Kidney (tissue), 13 donors: ENCODE measurements at regions not wholly inside any gene's neighbourhood (a gene's known extent, or its start where the extent isn't known, plus 50 kb on each side); places are given as distances from the start of the nearest gene placed in this dataset.

Experiments used
- DNase-seq, 5 donors: peaks; one replicate each; pipeline ENCODE4 v3.0.0-alpha.2; 2013 to 2020
- FAIRE-seq: peaks from 2 replicates; lab custom pipeline; 2012; peaks lifted over from hg19 to GRCh38; lab: Jason Lieb, UNC
- H3K27ac ChIP-seq, 2 donors: one replicate each; pipeline ENCODE4 v1.7.0; 2013; ENCODE audit warnings: low read depth in 2 of 2, low read length in 2 of 2, inconsistent platforms in 1 of 2
- H3K27me3 ChIP-seq: one replicate; pipeline ENCODE4 v1.7.1; 2013; ENCODE audit warnings: low read length, inconsistent platforms; ENCODE audit not compliant: control insufficient read depth, insufficient read depth
- H3K36me3 ChIP-seq, 3 donors: one replicate each; pipeline versions ENCODE4 v1.7.0 to v1.7.1; 2013; ENCODE audit warnings: low read length in 3 of 3, control low read depth in 1 of 3, inconsistent platforms in 1 of 3; ENCODE audit not compliant: insufficient read depth in 3 of 3, control insufficient read depth in 2 of 3
- H3K4me1 ChIP-seq, 3 donors: one replicate each; pipeline versions ENCODE4 v1.7.0 to v1.7.1; 2013; ENCODE audit warnings: low read length in 3 of 3, inconsistent platforms in 1 of 3, low read depth in 1 of 3; ENCODE audit not compliant: control insufficient read depth in 2 of 3, insufficient read depth in 2 of 3
- H3K4me3 ChIP-seq, 3 donors: one replicate each; pipeline versions ENCODE4 v1.7.0 to v1.8.1; 2013; ENCODE audit warnings: low read length in 3 of 3, control low read depth in 1 of 3, inconsistent platforms in 1 of 3
- H3K9ac ChIP-seq, 3 donors: one replicate each; pipeline versions ENCODE4 v1.7.0 to v1.7.1; 2013; ENCODE audit warnings: low read length in 3 of 3, control low read depth in 1 of 3, inconsistent platforms in 1 of 3
- H3K9me3 ChIP-seq, 3 donors: one replicate each; pipeline versions ENCODE4 v1.7.0 to v1.7.1; 2013; ENCODE audit warnings: low read length in 3 of 3, control low read depth in 1 of 3, inconsistent platforms in 1 of 3; ENCODE audit not compliant: control insufficient read depth in 2 of 3, insufficient read depth in 1 of 3
- CTCF ChIP-seq: IDR thresholded peaks from 3 replicates; pipeline ENCODE4 v1.5.1; 2012; ENCODE audit warnings: mild to moderate bottlenecking, moderate library complexity, borderline replicate concordance; ENCODE audit not compliant: insufficient read depth; ENCODE audit errors: extremely low read depth
- intact Hi-C: fragments of 100-400 bp; cut with DNase I; formaldehyde crosslinking; loops from one replicate; pipeline ENCODE4 v1.11.1; 2022
- donor health status: control.
- donor health status: control.
- donor health status: control.
- donor health status: control.
- donor health status: control.
- donor health status: DM: yes; HTN: yes; CAD: no.
- donor health status: Normal renal cell carcinoma (clear cell type).

DNA sequence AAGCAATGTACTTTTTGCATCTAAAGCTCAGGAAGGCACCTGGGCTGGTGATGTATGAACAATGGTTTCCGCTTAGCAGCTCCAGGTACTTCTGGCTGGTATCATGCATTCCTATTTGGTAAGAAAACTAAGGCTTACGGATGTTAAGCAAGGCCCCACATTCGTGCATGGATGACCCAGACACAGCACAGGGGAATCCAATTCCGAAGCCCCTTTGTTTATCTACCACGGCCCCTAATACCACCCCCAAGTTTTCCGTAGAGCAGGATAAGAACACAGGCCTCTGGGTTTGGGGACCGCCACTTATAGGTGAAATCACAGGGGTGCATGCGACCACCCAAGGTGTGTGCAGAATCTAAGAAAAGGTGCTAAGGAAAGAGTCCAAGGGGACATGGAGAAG is 192.1 kb upstream of the ID2 start:
- no peak overlapping the region for H3K9ac ChIP-seq
- intact Hi-C loops: no loop called here
- no peak for TF ChIP-seq CTCF
- H3K36me3 ChIP-seq: no peaks in the 10 kb centered on the region
- FAIRE-seq (no peak), DNase-seq (no peak)
- H3K9me3 ChIP-seq: no peaks in the 10 kb centered on the region
- peaks cover 12 to 14% (median 12%) of the 10 kb centered on the region in 3 donors for H3K4me1 ChIP-seq
- no peak overlapping the region for H3K4me3 ChIP-seq
- no peak overlapping the region for H3K27ac ChIP-seq
- no peaks in the 10 kb centered on the region for H3K27me3 ChIP-seq

DNA sequence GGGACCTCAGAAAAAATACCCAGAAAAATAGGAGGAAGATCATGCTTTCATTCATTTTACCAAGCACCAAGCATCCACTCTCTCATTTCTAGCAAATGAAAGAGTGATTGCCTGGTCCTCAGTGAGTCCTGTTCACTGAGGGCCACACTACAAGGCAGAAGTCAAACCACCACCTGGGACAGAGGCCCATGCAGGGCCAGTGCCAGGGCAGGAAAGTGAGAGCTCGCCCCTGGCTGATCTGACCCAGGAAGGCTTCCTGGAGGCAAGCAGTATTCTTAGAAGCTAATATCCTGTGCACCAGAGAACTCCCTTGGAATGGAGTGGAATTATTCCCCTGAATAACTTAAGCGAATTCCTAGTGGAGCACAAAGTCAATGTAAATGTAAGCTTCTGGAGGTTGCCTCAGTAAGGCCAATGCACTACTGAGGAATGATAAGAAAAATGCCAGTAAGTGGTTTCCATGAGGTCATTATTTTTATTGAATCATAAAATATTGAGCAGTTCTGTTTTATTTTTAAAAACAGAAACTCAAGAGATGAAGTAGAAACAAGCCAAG is 191.6 kb upstream of the ID2 start:
- H3K4me1 ChIP-seq: peaks cover 12 to 14% (median 13%) of the 10 kb centered on the region in 3 donors
- DNase-seq: no peak
- no peaks in the 10 kb centered on the region for H3K36me3 ChIP-seq
- H3K9me3 ChIP-seq: no peaks in the 10 kb centered on the region
- H3K27ac ChIP-seq: no peak overlapping the region
- no peak overlapping the region for H3K4me3 ChIP-seq
- intact Hi-C loops: no loop called here
- FAIRE-seq: no peak
- TF ChIP-seq CTCF: no peak
- H3K27me3 ChIP-seq: no peaks in the 10 kb centered on the region
- H3K9ac ChIP-seq: no peak overlapping the region

- H3K27me3 ChIP-seq: no peaks in the 10 kb centered on the region
- peak in 2 of 5 donors; percentile 62 to 89 for DNase-seq
- intact Hi-C loops: no loop called here
- H3K9me3 ChIP-seq: no peaks in the 10 kb centered on the region
- H3K9ac ChIP-seq: no peak overlapping the region
- FAIRE-seq: no peak
- H3K36me3 ChIP-seq: no peaks in the 10 kb centered on the region
- H3K27ac ChIP-seq: peak overlapping the region in 1 of 2 donors; percentile 2
- TF ChIP-seq CTCF: no peak
- peaks cover 12 to 14% (median 13%) of the 10 kb centered on the region in 3 donors for H3K4me1 ChIP-seq
- no peak overlapping the region for H3K4me3 ChIP-seq
These were observed 190.4 kb upstream of the ID2 start for GRCh38 chr2:8491296-8492027.
